Stimulated activated CD8-positive, alpha-beta memory T cell treated with anti-CD3 and anti-CD28 coated beads, Interleukin-2, amount 100 ng/mL, for 48 hours (primary cell): ENCODE measurements at regions not wholly inside any gene's neighbourhood (a gene's known extent, or its start where the extent isn't known, plus 50 kb on each side); places are given as distances from the start of the nearest gene placed in this dataset.

Source experiments
- DNase-seq, 2 donors: peaks; one replicate each; pipeline ENCODE4 v3.0.0-alpha.2; 2020; ENCODE audit warnings: low read depth in 2 of 2

- no peak for DNase-seq
Observed at GRCh38 chr13:62049992-62050391, 634.3 kb upstream of the PCDH20 start.

GRCh38 chr13:62046512-62046911 lies 630.9 kb upstream of the PCDH20 start:
- no peak for DNase-seq

GRCh38 chr13:62043600-62043999 lies 628.0 kb upstream of the PCDH20 start:
- DNase-seq: no peak

DNA sequence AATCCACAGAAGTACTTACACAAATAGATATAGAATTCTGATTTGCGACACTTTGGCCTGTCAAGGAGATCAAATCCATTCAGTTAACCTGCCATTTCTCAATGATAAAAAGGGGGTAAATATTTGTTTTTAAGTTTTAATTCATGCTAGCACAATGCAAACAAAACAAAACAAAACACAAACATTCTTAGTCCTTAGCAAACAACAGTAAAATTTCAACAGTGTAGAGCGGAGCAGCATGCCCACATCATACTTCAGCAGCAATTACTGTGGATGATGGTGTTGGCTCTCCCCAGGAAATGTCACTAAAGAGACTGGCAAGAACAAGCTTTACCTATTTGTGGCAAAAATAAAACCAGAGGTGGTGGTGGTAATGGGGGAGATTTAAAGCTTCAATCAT lies 625.2 kb upstream of the PCDH20 start:
- no peak for DNase-seq

DNA sequence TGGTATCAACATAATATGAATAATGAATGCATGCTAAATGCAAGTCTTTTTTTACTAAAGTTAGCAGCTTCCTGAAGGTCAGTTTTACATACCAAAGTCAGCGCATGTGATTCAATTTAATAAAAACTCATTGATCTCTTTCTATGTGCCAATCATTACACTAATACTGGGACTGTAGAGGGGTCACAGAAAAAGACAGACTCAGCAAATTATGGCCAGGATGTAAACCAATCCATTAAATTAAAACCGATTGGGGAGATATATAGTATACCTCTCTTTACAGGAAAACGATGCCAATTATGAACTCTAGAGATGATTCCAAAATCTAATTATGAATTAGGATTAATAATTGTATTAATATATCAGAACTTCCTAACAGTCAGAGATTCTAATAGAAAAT lies 624.4 kb upstream of the PCDH20 start:
- DNase-seq: no peak

DNA sequence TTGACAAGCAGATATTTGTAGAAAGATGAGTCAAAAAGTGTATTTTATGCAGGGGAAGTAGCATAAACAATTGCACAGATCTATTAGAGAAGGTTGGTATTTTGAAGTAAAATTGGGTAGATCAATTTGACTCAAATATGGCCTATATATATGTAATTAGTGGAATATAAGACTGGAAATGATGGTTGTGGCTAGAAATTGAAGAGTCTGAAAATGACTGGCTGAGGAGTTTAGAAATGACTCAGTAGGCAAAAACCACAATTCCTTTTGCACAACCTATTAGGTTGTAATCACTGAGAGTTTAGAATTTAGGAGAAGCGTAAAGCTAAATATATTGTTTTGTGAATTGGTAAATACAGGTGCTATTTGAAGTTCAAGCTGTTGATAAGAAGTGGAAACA lies 622.6 kb upstream of the PCDH20 start:
- no peak for DNase-seq

- no peak for DNase-seq
Observed at GRCh38 chr13:62035981-62036380, 620.3 kb upstream of the PCDH20 start.

DNA sequence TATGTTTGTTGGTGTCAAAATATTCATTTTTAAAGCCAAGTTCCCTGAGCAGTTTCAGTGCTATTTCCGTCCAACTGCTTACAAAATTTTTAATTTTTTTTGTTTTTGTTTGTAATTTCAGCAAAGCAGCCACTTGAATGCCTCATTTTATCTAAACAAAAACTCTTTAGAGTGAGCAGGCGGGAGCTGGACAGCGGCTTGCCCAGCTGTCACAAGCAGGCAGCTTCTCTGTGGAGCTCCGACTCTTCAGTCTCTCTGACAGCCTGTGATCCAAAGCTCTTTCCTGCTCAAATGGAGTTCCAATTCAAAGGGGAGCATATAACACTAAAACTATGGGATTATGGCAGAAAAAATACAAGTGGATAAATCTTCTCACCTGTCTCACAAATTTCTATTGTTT lies 618.3 kb upstream of the PCDH20 start:
- DNase-seq: no peak

DNA sequence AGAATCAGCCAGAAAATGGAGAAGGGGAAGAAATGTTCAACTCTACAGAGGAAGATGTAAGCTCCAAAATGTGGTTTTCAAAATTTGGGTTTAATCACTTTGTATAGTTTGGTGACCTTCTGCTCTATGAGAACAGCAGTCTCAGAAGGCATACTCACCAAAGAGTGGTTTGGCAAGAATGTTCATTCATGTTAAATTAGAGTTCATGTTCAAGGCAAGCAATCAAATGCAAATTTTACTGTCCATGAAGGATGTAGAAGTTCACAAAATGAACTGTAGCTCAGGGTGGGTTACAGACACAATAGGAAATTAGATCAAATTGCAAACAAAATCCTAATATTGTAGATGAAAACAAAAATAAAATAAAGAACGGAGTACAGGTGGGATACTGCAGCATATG lies 606.7 kb upstream of the PCDH20 start:
- DNase-seq: no peak

DNA sequence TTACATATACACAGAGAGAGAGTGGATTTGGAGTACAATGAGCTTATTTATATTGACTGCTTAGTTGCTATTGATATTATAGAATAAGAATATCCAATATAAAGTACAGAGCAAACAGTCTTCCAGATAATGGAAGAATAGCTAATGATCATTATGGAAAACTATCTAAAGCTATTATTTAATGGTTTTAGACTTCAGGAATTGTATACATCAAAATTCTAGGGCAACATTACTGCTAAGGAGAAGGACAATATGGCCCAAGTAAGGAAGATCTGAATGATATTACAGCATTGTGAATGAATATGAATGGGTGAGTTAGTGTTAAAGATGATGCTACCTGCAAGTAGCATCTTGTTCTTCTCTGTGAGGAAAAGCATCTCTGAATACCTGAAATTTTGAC lies 604.2 kb upstream of the PCDH20 start:
- no peak for DNase-seq

- DNase-seq: no peak
Observed at GRCh38 chr13:62014299-62014698, 598.6 kb upstream of the PCDH20 start.

- no peak for DNase-seq
Observed at GRCh38 chr13:62003452-62003851, 587.8 kb upstream of the PCDH20 start.

DNA sequence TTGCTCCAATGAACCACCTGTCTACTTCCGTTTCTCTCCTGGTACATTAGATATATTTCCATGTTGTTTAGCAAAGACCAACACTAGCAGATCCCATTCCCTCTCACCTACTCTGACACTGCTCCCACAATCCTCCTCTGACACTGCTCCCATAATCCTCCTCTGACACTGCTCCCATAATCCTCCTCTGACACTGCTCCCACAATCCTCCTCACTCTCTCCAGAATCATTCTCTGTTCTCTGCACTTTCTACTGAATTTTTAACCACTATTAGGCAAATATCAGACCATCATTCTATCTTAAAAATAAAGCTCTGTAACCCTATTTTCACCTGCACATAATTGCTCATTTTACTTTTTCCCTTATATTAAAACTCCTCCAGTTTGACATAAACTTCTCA lies 578.5 kb upstream of the PCDH20 start:
- no peak for DNase-seq

GRCh38 chr13:61989978-61990377 lies 574.3 kb upstream of the PCDH20 start:
- no peak for DNase-seq

DNA sequence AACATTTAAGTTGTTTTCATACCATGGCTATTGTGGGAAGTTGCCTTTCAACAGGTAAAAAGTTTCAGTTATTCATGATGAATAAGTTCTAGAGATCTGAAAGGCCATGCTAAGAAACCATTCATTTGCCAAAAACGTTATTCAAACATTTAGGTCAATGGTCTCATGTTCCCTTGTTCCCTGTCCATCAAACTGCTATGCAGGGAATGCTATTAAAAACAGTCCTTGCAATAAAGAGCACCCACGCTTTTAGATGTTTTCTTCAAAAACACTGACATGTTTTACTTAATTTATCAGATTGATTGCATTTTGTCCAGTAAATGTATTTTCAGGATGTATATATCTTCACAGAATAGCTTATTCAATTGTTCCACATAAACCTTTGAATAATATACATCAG lies 573.2 kb upstream of the PCDH20 start:
- no peak for DNase-seq

DNA sequence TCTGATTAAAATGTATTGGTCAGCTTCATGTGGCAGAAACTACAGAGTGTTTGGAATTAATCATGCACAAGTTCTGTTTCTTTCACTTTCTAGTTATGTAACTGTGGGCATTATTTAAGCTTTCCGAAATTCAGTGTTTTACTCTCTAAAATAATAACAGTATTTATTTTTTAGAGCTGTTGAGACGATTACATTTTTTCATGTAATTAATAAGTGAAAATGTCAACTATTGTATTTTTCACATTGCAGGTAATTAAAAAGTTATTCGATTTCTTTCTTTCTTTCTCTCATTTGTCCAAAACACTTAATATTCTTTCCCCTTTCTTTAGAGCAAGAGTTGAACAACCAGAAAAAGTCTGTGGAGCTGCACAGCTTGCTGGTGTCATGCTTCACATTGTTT lies 559.4 kb upstream of the PCDH20 start:
- DNase-seq: no peak

- DNase-seq: no peak
Observed at GRCh38 chr13:61965756-61966155, 550.1 kb upstream of the PCDH20 start.

DNA sequence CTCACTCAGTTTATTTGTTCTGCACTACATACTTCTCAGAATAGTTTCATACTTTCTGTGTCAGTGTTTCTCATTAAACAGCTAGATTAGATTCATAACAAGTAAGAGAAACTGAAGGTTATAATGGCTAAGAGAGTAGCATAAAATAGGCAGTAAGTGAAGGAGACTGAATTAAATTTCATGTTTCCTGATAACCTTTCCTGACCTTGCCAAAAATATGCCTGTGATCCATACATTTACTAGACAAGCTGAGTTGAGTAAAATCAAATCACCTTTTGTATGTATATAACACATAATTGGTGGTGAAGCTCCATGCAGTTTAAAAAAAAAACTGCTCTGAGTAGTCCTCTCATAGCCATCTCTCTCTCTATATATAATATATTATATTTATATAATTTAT lies 545.3 kb upstream of the PCDH20 start:
- DNase-seq: no peak

DNA sequence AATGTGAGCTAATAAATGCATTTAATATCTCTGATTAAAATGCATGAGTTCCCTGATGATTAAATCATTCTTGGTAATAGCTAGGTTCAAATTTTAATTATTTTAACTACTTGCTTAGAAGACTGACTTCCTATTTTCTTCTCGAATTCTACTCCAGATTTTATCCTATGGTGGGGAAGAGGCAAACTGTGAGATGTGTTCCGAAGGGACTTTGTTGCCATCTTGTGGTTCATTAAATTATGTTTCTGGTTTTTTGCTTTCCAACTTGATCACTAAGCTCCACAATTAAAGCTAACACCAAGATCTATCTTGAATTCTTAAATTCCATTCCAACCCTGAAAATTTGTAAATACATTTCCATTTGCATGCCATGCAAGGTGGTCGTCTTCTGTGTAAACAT lies 538.4 kb upstream of the PCDH20 start:
- DNase-seq: no peak

GRCh38 chr13:61950828-61951227 lies 535.2 kb upstream of the PCDH20 start:
- DNase-seq: no peak

DNA sequence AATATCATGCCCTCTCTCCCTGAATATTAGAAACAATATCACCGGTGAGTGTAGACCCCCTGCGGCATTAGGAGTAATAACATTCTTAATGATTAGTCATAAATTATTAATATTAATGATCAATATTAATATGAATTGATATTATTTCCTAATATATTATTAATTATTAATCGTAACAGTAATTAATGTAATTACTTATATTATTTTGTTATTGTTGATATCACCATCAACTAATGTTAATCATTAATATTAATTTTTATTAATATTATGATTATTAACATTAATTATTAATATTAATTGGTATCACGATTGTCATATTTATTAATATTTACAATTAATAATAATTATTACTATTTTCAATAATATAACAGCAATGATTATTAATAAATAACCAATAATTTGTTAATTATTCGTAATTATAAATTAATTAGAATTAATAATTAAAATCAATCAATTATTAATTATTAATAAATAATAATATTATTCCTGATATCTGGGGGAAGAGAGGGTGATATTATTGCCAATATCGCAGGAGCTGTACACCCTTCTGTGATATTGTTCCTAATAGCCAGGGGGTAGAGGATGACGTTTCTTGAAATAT lies 528.8 kb upstream of the PCDH20 start:
- DNase-seq: no peak

- DNase-seq: no peak
Observed at GRCh38 chr13:61935710-61936109, 520.1 kb upstream of the PCDH20 start.

GRCh38 chr13:61927648-61928047 lies 512.0 kb upstream of the PCDH20 start:
- no peak for DNase-seq

DNA sequence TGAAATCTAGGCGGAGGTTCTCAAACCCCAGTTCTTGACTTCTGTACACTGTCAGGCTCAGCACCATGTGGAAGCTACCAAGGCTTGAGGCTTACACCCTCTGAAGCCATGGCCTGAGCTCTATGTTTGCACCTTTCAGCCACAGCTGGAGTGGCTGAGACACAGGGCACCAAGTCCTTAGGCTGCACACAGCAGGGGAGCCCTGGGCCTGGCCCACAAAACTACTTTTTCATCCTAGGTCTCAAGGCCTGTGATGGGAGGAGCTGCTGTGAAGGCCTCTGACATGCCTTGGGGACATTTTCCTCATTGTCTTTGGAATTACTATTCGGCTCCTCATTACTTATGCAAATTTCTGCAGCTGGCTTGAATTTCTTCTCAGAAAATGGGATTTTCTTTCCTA lies 503.2 kb upstream of the PCDH20 start:
- no peak for DNase-seq

- DNase-seq: no peak
Observed at GRCh38 chr13:61916483-61916882, 500.8 kb upstream of the PCDH20 start.
